NCI-H2107 treated with DMSO at 0.1 percent for 48 hours (cell line): ENCODE measurements at regions not wholly inside any gene's neighbourhood (a gene's known extent, or its start where the extent isn't known, plus 50 kb on each side); places are given as distances from the start of the nearest gene placed in this dataset.
A peak's percentile ranks its signal among the peaks of the same experiment; 100 is the strongest.
"Not testable (repeated sequence)": the region's sequence is repeated elsewhere in the genome, so short reads cannot be mapped to it uniquely, and the experiment has no call there.

Experiments used
- DNase-seq: peaks from one replicate; lab custom pipeline; 2025; ENCODE audit not compliant: unreplicated experiment; lab: John Stamatoyannopoulos, UW

DNA sequence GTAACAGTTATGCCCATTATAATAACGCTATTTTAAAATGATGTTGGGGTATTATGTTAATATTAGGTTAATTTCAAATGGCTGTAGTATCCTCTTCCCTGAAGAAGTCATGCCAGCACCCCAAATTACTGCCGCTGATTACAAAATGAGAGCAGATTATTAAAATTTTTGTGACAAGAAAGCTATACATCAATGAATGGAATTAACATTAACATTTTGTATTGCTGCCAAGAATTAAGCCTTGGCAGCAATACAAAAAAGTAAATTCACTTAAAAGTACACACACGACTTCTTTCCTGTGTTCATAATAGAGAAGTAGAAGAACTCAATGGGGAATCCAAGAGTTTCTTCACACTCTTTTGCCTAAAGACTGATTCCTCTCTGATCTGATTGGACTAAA lies 482.8 kb downstream of the STIM2 start:
- DNase-seq = no peak

DNA sequence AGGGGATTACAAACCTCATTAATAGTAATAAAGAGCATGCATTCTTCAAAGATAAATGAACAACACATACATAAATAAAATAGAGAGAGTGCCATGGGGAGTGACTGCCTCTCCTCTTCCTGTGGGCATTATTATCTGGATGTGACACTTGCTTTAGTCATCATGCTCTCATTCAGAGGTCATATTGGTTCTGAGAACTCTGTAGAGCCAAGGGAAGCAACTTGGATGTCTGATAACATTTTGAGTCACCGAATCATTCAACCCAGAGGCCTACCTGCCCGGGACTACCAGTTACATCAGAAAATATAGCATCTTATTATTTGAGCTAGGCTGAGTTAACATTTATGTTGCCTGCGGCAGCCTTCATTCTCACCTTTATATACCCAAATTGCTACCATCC lies 489.5 kb downstream of the STIM2 start:
- DNase-seq = no peak

DNA sequence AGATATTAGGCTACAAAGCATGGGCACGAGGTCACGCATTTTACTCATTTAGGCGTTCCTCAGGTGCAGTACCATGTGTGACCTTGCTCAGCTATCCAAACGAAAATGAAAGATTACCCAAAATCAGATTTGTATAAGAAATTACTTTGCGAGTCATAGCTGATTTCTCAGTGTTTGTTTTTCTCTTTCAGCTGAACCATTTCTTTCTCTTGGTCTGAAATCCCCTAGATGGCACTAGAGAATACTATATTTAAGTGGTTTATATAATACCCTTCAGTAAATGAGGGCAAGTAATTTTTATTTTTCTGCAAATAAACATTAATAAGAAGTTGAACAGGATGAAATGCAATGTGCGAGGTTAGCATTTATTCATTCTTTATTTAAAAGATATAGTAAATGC lies 496.6 kb downstream of the STIM2 start:
- peak; percentile 12 for DNase-seq

DNA sequence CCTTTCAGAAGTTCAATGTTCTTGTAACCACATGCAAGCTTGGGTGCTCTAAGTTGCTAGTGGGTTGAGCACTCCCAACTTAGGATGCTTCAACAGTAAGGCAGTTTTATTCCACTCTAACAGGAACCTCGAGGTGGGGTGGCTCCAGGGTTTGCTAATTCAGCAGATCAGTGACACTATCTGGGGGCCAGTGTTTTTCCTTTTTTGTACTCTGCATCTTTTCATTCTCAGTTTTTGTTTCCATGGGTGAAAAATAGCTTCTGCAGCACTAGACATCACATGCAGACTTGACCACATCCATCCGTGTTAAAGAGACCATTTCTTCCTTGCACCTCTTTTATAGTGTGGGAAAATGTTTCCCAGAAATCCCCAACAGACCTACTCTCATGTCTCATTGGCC lies 497.6 kb downstream of the STIM2 start:
- DNase-seq = no peak

DNA sequence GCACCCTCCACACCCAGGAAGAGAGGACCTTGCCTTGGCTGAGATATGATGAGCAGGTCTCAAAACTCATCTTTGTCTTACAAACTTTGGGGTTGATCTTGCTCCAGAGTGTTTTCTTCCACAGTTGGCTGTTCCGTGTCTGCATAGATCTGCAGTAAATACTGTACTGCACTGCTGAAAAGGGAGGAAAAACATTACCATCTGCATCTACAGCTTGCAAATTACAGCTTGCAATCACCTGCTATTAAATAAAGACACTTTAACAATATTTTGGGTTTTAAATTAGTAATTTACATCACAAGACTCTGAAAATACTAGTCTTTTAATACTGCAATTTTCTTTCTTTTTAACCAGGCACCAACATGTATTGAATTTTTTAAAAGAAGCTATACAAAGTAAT lies 499.5 kb downstream of the STIM2 start:
- DNase-seq = no peak

DNA sequence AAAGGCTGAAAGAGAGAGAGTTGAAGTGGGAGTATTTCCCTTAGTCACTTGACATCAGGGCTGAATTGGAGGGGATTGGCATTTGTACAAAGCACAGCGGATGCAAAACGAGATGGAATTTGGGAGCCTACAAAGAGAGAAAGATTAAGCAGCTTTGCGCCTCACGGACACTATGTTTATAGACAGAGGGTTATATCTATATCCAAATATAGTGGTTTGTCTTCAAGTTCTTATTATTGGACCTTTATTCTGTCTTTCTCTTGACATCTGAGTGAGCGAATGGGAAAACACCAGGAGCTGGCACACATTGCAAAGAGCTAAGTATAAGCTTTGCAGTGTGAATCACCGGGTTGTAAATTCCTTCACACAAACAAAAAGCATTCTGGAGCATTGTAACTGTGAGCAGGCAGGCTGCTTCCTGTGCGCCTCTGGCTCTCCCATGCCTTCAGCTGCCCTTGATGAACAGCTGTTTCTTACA lies 500.2 kb downstream of the STIM2 start:
- no peak for DNase-seq

DNA sequence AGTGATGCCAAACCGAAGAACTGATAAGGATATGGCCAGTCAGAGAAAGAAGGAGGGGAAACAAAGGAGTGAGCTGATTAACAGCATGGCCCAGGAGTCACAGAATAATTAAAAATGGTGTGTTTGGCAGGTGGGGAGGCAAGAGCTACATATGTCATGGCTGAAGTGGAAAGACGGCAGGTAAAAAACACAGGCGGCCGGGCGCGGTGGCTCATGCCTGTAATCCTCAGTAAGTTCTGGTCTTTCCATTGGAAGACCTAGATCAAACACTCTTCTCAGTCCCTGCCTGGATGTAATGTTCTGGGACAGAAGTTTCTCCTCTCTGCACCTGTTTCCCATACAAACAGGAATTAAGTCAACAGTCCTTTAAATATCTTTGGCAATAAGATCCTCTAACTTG lies 503.9 kb downstream of the STIM2 start:
- DNase-seq = no peak

DNA sequence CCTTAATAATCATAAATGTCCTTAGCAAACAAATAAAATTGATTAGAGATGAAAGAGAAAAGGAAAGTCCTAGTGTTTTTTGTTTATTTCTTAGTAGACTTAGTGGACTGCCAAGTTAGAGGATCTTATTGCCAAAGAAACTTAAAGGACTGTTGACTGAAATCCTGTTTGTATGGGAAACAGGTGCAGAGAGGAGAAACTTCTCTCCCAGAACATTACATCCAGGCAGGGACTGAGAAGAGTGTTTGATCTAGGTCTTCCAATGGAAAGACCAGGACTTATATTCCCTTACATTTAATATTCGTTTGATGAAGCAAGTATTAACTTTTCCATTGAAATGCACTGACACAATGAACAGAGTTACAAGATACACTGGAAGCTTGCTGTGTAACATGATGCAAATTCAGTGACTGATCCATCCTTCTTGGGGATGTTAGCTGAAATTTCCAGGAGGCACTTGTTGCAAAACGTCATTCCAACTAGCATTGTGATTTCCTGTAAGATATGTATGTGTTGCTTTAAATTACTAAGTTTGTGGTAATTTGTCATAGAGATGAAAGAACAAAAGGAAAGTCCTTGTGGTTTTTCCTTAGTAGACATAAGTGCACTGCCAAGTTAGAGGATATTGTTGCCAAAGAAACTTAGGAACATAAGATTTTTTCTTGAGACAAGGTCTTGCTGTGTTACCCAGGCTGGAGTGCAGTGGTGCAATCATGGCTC lies 505.6 kb downstream of the STIM2 start:
- no peak for DNase-seq

DNA sequence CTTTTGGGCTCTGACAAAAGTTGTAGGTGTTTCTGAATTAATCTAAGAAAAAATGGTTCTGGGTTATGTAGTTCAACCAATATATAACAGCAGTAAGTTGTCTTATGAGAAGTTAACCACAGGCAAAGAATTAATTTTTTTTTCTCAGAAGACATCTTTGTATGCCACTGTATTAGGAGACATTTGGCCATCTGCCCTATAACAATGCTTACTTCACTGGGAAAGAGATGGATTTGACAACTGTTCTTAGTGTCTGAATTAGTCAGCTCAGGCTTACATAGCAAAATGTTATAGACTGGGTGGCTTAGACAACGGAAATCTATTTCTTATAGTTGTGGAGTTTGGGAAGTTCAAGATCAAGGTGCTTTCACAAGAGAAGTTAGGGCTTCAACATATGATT lies 508.1 kb downstream of the STIM2 start:
- no peak for DNase-seq

DNA sequence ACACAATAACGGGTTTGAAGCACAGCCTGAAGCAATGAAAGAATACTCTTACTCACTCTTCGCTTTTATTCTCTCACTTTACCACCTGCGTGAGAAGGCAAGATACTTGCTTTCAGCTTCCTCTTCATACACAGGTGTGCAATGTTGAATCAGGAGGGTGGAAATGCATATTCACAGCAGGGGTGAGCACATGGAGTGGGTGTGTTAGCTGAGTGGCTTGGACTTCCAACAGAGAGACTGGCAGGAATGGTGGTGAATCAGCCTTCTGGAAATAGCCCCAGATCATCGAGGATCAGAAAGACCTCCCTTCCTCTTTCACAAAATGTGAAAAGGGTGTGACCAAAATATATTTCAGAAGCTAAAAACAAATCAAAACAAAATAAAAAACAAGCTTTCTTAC lies 521.2 kb downstream of the STIM2 start:
- peak; percentile 62 for DNase-seq

DNA sequence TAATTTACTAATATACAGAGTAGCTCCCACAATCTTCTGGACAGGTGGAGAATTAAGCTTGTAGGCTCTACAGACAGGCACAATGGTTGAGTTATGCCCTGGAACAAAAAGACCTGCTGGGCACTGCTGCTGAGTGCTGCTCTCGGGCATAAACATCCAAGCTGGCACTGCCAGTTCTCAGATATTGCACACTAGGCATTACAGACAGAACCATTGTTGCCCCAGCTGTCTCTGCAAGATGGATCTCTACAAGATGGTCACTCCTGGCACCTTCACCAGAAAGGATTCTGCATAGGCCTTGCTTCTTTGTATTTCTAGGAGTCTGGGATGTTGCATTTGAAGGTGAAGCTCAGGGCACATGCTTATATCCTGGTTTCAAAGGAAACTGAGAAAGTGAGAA lies 527.1 kb downstream of the STIM2 start:
- no peak for DNase-seq

DNA sequence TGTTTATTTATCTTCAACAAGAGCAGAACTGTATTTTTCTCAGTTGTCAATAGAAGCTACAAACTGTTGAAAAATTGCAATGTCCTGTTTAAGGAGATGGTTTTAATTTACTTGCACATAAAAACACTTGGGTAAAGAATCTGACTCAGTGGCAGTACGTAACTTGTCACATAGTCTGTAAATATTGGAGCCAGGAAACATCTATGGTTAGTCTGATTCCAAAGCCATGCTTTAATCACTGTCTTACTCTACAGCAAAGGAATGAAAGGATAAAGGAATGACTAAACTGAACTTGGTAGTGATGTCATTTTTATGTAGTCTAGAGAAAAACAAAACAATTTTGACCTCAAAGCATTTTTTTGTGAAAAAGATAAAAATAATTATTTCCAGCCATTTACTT lies 537.2 kb downstream of the STIM2 start:
- DNase-seq = no peak

DNA sequence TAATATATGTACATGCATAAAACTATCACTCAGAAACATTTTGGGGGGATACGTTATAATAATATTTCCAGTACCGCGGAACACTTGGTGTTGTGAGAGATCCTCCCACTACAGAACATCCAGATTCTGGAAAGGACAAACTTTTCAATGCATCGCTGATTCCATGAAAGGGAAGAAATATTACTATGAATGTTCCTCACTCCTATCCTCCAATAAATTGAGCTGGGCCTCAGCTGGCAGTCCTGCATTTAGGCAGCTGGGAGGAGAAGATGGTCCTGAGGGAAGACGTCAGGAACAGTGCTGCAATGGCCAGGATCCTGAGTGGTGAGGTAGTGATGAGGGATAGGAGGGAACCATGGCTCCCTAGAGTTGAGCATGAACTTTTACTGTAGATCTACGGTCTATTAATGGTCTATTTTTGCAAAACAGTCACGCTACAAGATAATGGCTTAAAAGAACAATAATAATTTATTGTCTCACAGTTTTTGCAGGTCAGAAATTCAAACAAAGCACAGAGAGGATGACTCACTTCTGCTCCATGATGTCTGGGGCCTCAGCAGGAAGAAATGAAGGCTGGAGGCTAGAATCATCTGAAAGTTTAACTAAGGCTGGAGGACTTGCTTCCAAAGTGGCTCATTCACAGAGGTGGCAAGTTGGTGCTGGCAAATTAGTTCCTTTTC lies 538.1 kb downstream of the STIM2 start:
- DNase-seq = no peak

DNA sequence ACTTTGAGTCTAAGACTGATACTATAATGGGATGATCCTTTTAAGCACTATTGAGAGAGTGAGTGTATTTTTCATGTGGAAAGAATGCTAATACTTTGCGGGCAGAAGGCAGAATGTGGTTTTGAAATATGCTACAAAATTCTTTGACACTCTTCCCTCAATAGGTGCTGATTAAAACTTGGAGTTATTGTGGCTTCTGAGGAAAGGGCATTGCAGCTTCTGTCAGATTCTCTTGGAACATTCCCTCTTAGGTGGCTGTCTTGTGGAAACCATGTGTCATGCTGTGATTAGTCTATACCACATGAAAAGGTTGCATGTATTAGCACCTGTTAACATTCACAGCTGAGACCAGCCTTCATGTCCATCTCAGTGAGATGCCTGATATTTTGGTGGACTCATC lies 547.0 kb downstream of the STIM2 start:
- DNase-seq = no peak

DNA sequence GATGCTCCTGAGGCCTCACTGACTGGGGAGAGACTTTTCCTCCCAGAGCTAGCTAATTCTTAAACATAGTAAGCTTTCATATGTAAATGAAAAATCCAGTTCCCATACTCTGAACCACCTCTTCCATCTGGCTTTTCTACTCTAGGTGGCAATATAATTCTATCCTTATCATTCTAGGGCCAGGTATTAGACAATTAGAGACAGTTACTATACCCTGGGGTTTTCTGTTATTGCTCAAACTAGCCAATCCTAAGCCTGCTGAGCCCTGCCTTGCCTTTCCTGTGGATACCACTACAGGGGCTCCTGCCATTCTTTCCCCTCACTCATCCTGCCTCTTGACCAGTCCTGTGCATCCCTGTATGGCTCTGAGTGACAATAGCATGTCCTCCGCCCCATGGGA lies 552.0 kb downstream of the STIM2 start:
- DNase-seq = no peak

DNA sequence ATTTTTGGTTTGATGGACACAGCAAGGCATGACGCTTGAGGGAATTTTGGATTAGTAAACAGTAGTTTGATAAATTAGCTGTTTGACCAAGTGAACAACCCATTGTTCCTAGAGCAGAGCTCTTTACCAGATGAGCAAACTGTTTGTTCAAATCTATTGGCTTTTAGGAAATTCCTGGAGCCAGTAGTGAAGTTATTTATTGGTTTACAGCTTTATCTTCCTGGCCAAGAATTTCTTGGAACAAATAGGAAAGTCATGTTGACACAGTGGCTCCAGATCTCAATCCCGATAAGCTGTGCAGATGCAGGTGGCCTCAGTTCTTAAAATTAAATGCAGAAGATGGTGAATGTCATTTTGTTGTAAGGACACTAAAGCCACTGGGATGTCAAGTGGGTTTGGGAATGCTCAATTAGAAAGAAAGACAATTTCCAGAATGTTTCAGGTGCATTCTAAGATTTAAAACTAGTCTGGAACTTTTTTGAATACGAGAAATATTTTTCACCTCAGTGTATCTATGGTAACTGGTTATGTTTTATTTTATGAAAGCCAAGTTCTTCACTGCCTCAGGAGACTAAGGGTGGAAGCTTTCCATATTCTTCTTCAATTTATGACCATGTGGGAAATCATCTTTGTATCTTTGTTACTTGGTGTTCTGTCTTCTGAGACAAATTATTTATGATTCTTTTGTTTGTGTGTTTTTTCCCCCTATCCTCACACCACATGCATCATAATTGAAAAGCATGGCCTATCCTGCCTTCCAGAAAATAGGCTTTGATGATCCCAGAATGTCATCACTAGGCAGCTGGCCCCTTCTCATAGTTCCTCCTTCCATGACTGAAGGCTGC lies 554.5 kb downstream of the STIM2 start:
- no peak for DNase-seq

DNA sequence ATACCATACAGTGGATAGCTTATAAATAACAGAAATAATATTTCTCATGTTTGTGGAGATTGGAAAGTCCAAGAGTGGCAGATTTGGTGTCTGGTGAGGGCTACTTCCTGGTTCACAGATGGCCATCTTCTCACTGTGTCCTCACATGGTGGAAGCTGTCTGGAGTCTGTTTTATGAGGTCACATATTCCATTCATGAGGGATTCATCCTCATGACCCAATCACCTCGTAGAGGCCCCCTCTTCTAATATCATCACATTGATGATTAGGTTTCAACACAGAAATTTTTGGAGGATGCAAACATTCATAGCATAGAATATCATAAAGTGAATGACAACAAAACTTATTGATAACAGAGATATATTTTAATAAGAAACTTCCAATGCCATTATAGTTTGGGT lies 568.0 kb downstream of the STIM2 start:
- no peak for DNase-seq

DNA sequence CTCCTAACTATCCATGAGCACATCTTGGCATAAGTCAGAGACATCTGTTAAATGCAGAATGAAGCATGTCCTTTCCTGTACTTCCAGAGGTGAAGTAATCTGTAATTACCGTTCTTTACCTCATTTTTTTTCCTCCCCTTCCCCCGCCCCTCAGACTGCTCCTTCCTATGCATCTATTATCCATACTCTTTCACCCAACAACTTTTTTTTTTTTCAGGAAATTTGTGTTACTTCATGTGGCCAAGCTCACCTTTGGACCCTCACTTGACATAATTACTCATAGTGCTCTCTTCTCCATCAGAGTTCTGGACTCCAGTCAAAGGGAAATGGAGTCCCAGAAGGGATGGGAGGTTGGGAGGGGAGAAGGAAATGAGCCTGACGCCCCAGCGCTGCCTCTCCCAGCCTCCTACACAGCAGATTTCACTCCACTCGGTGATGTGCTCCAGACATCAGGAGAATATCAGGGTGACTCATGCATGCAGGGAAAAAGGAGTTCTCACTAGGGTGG lies 568.8 kb downstream of the STIM2 start:
- no peak for DNase-seq

DNA sequence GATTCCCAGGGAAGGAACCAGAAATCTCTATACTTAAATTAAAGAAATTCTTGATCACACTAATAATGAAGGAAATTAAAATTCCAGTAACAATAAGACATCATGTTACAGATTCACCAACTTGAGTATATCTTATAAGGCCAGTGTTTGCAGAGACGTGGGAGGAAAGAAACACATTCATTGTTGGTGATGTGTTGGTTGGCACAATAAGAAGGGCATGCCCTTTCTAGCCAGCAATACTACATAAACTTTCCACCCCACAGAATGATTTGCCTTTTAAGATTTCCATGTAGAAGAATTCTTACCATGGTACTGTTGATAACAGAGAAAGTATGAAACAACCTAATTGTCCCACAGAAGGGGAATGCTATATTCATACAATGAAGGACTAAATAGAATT lies 581.5 kb downstream of the STIM2 start:
- no peak for DNase-seq

DNA sequence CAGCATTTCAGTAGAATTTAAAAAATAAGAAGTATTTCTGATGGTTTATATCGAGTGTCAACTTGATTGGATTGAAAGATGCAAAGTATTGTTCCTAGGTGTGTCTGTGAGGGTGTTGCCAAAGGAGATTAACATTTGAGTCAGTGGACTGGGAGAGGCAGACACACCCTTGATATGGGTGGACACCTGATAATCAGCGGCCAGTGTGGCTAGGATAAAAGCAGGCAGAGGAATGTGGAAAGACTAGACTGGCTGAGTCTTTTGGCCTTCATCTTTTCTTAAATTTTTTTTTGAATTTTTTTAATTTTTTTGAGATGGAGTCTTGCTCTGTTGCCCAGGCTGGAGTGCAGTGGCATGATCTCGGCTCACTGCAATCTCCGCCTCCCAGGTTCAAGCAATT lies 582.0 kb downstream of the STIM2 start:
- DNase-seq = not testable (repeated sequence)

DNA sequence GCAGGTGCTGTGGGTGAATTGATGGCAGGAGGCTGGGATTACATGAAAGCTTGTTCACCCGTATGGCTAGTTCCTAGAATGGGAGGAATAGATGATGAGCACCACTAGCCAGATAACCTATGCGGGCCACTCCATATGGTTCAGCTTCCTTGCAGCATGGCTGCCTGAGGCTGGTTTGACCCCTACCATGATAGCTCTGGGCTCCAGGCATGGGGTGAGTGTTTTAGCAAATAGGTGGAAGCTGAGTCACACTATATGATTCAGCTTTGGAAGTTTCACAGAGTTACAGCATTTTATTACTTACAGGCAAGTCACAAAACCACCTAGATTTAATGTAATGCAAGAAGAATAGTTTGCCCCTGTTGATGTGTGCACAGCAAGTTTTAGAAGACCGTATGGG lies 603.2 kb downstream of the STIM2 start:
- DNase-seq = no peak

DNA sequence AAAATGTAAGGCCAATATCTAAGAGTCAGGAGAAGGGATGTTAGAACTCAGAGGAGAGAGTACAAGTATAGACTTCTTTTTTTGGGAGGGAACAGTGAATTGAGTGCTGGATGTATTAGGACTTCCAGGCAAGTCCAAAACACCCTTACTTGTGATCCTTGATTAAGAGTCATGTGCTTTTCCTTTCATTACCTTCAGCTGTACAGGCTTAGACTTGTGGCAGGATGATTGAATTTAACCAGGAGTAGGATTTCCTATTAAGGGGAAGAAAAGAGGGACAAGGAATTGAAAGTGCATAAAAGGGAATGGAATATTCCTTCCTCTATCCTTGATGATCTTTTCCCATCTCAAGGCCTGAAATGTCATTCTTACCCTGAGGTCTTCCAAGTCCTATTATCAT lies 606.7 kb downstream of the STIM2 start:
- DNase-seq = no peak
